Nephron progenitor cell (in vitro differentiated cells): ENCODE measurements at regions not wholly inside any gene's neighbourhood (a gene's known extent, or its start where the extent isn't known, plus 50 kb on each side); places are given as distances from the start of the nearest gene placed in this dataset.

Experiments
- DNase-seq: peaks from one replicate; pipeline ENCODE4 v3.0.0; 2021
- H3K27ac Mint-ChIP-seq: 2 replicates; pipeline ENCODE4 v1.8.0; 2021; ENCODE audit warnings: mild to moderate bottlenecking, moderate library complexity, mixed read lengths
- H3K27me3 Mint-ChIP-seq: 2 replicates; pipeline ENCODE4 v1.8.0; 2021; ENCODE audit warnings: mild to moderate bottlenecking, low read depth, mixed read lengths; ENCODE audit not compliant: poor library complexity
- H3K36me3 Mint-ChIP-seq: 2 replicates; pipeline ENCODE4 v1.8.0; 2021; ENCODE audit warnings: low read depth, mixed read lengths
- H3K4me1 Mint-ChIP-seq: 2 replicates; pipeline ENCODE4 v1.8.0; 2021; ENCODE audit warnings: mixed read lengths
- H3K4me3 Mint-ChIP-seq: 2 replicates; pipeline ENCODE4 v1.8.0; 2021; ENCODE audit warnings: mild to moderate bottlenecking, moderate library complexity, mixed read lengths
- H3K9me3 Mint-ChIP-seq: 2 replicates; pipeline ENCODE4 v1.8.0; 2021; ENCODE audit warnings: mild to moderate bottlenecking, moderate library complexity, mixed read lengths
- TF ChIP-seq, protein P1 (sequence below): fragments of 200-600 bp; sonication (generic); IDR thresholded peaks from 2 replicates; pipeline ENCODE4 v1.5.0; 2021; ENCODE audit warnings: antibody characterized with exemption

- H3K4me1 Mint-ChIP-seq = peaks cover 29% of the 10 kb centered on the region
- peaks cover 4% of the 10 kb centered on the region for H3K36me3 Mint-ChIP-seq
- no peak for DNase-seq
- TF ChIP-seq, protein P1, sequence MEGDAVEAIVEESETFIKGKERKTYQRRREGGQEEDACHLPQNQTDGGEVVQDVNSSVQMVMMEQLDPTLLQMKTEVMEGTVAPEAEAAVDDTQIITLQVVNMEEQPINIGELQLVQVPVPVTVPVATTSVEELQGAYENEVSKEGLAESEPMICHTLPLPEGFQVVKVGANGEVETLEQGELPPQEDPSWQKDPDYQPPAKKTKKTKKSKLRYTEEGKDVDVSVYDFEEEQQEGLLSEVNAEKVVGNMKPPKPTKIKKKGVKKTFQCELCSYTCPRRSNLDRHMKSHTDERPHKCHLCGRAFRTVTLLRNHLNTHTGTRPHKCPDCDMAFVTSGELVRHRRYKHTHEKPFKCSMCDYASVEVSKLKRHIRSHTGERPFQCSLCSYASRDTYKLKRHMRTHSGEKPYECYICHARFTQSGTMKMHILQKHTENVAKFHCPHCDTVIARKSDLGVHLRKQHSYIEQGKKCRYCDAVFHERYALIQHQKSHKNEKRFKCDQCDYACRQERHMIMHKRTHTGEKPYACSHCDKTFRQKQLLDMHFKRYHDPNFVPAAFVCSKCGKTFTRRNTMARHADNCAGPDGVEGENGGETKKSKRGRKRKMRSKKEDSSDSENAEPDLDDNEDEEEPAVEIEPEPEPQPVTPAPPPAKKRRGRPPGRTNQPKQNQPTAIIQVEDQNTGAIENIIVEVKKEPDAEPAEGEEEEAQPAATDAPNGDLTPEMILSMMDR = no peak
- peaks cover 11% of the 10 kb centered on the region for H3K9me3 Mint-ChIP-seq
- H3K27ac Mint-ChIP-seq = no peak overlapping the region
- no peak overlapping the region for H3K4me3 Mint-ChIP-seq
- peaks cover 2% of the 10 kb centered on the region for H3K27me3 Mint-ChIP-seq
These were observed 294.1 kb upstream of the CD180 start for GRCh38 chr5:67490543-67491321.

GRCh38 chr5:67488885-67489284, 292.3 kb upstream of the CD180 start:
- peaks cover 2% of the 10 kb centered on the region for H3K27me3 Mint-ChIP-seq
- DNase-seq = no peak
- peaks cover 11% of the 10 kb centered on the region for H3K36me3 Mint-ChIP-seq
- H3K4me1 Mint-ChIP-seq = peaks cover 11% of the 10 kb centered on the region
- peaks cover 18% of the 10 kb centered on the region for H3K9me3 Mint-ChIP-seq
- no peak overlapping the region for H3K27ac Mint-ChIP-seq
- no peak overlapping the region for H3K4me3 Mint-ChIP-seq
- TF ChIP-seq, protein P1 = no peak

DNA sequence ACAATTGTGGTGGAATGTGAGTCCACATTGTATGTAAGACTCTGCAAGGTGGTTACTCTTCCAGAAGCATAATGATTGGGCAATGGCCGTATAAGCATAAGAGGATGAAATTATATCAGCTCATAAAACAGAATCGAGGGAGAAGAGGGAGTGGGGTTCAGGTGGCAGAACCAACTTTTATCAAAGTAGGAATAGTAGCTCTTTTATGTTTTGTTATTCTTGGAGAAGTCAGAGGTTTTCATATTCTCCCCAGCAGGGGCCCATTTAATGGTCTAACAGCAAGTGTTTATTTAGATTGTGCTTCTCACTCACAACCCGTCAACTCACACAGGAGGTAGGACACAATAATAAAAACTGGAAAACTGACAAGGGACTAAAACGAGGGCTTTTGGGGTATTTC, 291.3 kb upstream of the CD180 start:
- TF ChIP-seq, protein P1 = no peak
- no peak overlapping the region for H3K4me3 Mint-ChIP-seq
- H3K4me1 Mint-ChIP-seq = peaks cover 6% of the 10 kb centered on the region
- DNase-seq = no peak
- peaks cover 11% of the 10 kb centered on the region for H3K36me3 Mint-ChIP-seq
- peaks cover 21% of the 10 kb centered on the region for H3K9me3 Mint-ChIP-seq
- H3K27me3 Mint-ChIP-seq = peaks cover 2% of the 10 kb centered on the region
- H3K27ac Mint-ChIP-seq = no peak overlapping the region

DNA sequence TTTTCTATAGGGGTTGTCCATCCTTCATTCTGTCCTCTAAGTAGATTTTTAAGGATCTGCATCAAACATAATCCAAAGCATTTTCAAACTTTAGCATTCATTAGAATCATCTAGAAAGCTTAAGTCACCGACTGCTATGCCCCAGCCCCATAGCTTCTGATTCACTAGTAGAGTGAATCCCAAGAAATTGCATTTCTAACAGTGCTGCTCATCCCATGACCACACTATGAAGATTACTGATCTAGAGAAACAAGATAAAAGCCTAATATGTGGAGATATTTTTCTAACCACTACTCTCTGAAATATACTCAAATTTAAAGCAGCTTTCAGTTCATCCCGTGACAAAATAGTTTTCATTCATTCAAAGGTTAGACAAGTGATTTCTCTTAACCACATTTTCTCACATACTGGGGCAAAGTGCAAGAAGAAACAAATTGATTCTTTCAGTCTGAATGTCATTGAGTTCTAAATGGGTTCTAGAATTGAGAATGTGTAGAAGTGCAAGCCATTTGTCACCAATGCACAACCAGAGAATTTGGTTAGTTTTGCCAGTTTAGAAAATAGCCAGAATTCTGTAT, 286.9 kb upstream of the CD180 start:
- peaks cover 6% of the 10 kb centered on the region for H3K4me1 Mint-ChIP-seq
- H3K4me3 Mint-ChIP-seq = no peak overlapping the region
- H3K27me3 Mint-ChIP-seq = no peaks in the 10 kb centered on the region

DNA sequence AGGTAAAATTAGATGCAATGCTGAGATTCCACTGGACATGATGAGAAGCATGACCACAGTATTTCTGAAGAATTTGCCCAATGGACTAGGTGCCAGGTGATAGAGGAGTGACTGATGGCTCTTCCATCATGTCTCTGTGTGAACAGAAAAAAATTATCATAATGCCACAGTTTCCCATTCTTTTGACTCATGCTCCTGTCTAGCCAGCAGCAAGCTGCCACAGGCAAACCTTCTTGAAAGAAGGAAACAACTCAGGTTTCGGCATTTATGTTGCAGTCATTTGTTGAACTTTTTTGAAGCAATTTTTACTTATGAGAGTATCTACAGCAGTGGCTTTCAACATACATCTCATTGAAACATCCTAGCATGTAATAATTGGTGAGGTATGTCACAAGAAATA, 284.8 kb upstream of the CD180 start:
- no peak overlapping the region for H3K27ac Mint-ChIP-seq
- peaks cover 19% of the 10 kb centered on the region for H3K9me3 Mint-ChIP-seq
- no peaks in the 10 kb centered on the region for H3K4me1 Mint-ChIP-seq
- H3K27me3 Mint-ChIP-seq = no peaks in the 10 kb centered on the region
- H3K36me3 Mint-ChIP-seq = peaks cover 11% of the 10 kb centered on the region
- TF ChIP-seq, protein P1 = no peak
- DNase-seq = no peak
- no peak overlapping the region for H3K4me3 Mint-ChIP-seq

More for the DNA sequence above, 286.9 kb upstream of the CD180 start:
- Mint-ChIP-seq H3K9me3 (peaks cover 14% of the 10 kb centered on the region), H3K27ac (no peak overlapping the region), H3K36me3 (peaks cover 11% of the 10 kb centered on the region)
- TF ChIP-seq, protein P1 = no peak
- no peak for DNase-seq

DNA sequence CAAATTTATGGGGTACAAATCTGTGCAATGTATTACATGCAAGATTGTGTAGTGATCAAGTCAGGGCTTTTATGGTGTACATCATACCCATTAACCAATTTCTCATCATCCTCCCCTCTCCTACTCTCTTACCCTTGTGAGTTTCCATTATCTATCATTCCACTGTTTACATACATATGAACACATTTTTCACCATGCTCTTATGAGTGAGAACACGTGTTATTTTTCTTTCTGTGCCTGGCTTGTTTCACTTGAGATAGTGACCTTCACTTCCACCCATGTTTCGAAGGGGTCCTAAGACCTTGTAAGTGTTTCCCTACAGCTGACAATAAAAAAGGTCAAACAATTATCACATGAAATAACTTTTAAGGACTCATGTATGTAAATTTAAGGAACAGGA, 281.7 kb upstream of the CD180 start:
- DNase-seq = no peak
- no peaks in the 10 kb centered on the region for H3K36me3 Mint-ChIP-seq
- H3K4me3 Mint-ChIP-seq = no peak overlapping the region
- TF ChIP-seq, protein P1 = no peak
- H3K4me1 Mint-ChIP-seq = no peaks in the 10 kb centered on the region
- H3K9me3 Mint-ChIP-seq = peaks cover 5% of the 10 kb centered on the region
- H3K27me3 Mint-ChIP-seq = no peaks in the 10 kb centered on the region
- no peak overlapping the region for H3K27ac Mint-ChIP-seq
